ENCODE measurements at regions not wholly inside any gene's neighbourhood (a gene's known extent, or its start where the extent isn't known, plus 50 kb on each side); places are given as distances from the start of the nearest gene placed in this dataset.

DNA sequence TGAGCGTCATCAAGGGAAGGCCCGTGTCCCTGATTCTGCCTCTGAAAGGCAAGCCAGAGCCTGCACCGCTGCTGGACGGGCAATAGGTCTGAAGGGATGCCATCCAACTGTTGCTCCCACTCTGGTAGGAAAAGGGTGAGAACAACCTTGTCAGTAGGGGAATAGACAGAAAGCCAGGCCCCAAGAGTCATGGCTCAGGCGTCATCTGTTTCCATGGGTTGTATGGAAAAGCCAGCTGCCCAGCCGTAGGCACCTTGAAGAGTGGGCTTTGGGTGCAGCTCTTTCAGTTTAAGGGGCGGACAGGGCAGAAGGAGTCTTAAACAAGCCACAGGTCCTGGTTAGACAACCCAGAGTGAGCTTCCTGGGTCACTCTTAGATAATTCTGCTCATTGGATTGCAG is 66.5 kb downstream of the RNF6 start:
- no peak overlapping the region for H3K27ac ChIP-seq (ENCODE audit: low read depth, low read length)
- DNase-seq (ENCODE audit: low read depth) (no peak), FAIRE-seq (no peak)
- TF ChIP-seq, protein P1, sequence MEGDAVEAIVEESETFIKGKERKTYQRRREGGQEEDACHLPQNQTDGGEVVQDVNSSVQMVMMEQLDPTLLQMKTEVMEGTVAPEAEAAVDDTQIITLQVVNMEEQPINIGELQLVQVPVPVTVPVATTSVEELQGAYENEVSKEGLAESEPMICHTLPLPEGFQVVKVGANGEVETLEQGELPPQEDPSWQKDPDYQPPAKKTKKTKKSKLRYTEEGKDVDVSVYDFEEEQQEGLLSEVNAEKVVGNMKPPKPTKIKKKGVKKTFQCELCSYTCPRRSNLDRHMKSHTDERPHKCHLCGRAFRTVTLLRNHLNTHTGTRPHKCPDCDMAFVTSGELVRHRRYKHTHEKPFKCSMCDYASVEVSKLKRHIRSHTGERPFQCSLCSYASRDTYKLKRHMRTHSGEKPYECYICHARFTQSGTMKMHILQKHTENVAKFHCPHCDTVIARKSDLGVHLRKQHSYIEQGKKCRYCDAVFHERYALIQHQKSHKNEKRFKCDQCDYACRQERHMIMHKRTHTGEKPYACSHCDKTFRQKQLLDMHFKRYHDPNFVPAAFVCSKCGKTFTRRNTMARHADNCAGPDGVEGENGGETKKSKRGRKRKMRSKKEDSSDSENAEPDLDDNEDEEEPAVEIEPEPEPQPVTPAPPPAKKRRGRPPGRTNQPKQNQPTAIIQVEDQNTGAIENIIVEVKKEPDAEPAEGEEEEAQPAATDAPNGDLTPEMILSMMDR (IDR thresholded peaks at IDR 0.05; ENCODE audit: insufficient read depth, low read depth, low read length) = no peak
- no peak for TF ChIP-seq EZH2 (IDR thresholded peaks at IDR 0.05; ENCODE audit: insufficient read depth, low read length)
- no peaks in the 10 kb centered on the region for H3K27me3 Mint-ChIP-seq (ENCODE audit: low read depth, unreplicated experiment)
- H3K4me3 ChIP-seq (ENCODE audit: insufficient read depth, low read depth, low read length) = no peak overlapping the region
- no peaks in the 10 kb centered on the region for H3K79me2 ChIP-seq (ENCODE audit: insufficient read depth, low read length)
- H3K36me3 ChIP-seq (ENCODE audit: insufficient read depth, low read length) = no peaks in the 10 kb centered on the region
- H3K9me3 Mint-ChIP-seq (ENCODE audit: unreplicated experiment) = no peaks in the 10 kb centered on the region
- H4K20me1 ChIP-seq (ENCODE audit: insufficient read depth, low read length) = no peaks in the 10 kb centered on the region
- H3K4me3 Mint-ChIP-seq (ENCODE audit: unreplicated experiment) = no peak overlapping the region
- H3K9me3 ChIP-seq (ENCODE audit: insufficient read depth, low read depth, low read length) = no peaks in the 10 kb centered on the region
- H2AFZ ChIP-seq (ENCODE audit: low read depth, low read length) = no peak overlapping the region
- H3K9ac ChIP-seq (ENCODE audit: low read length) = no peak overlapping the region
- no peaks in the 10 kb centered on the region for H3K27me3 ChIP-seq (ENCODE audit: insufficient read depth, low read length)
- no peak overlapping the region for H3K27ac Mint-ChIP-seq (ENCODE audit: unreplicated experiment)
- no peaks in the 10 kb centered on the region for H3K36me3 Mint-ChIP-seq (ENCODE audit: low read depth, unreplicated experiment)
- H3K4me2 ChIP-seq (ENCODE audit: low read length) = no peak overlapping the region
- no peaks in the 10 kb centered on the region for H3K4me1 Mint-ChIP-seq (ENCODE audit: low read depth, unreplicated experiment)
- no peaks in the 10 kb centered on the region for H3K4me1 ChIP-seq (ENCODE audit: insufficient read depth, low read length)

DNA sequence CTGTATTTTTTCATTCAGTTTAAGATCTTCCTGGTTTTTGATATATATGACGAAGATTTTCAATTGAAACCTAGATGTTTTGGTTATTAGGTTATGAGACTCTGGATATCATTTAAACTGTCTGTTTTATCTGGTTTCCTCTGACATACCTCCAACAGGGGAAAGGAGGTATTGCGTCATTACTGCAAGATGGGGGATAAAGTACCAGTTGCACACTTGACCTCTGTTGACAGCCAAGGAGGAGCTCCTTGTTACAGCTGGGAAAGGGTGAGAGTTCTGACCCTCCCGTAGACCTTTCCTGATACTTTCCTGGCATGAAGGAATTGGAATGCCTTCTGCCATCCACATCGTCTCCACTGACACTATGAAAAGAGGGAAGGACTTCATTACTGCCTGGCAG is 82.0 kb upstream of the SHISA2 start:
- H3K9ac ChIP-seq (ENCODE audit: low read length) = no peak overlapping the region
- H3K4me1 Mint-ChIP-seq (ENCODE audit: low read depth, unreplicated experiment) = no peaks in the 10 kb centered on the region
- no peaks in the 10 kb centered on the region for H3K36me3 ChIP-seq (ENCODE audit: insufficient read depth, low read length)
- H3K36me3 Mint-ChIP-seq (ENCODE audit: low read depth, unreplicated experiment) = no peaks in the 10 kb centered on the region
- H3K4me1 ChIP-seq (ENCODE audit: insufficient read depth, low read length) = no peaks in the 10 kb centered on the region
- peaks cover under 1% of the 10 kb centered on the region for H3K27me3 Mint-ChIP-seq (ENCODE audit: low read depth, unreplicated experiment)
- DNase-seq (ENCODE audit: low read depth) (no peak), FAIRE-seq (no peak)
- H3K9me3 ChIP-seq (ENCODE audit: insufficient read depth, low read depth, low read length) = no peaks in the 10 kb centered on the region
- no peak for TF ChIP-seq EZH2 (IDR thresholded peaks at IDR 0.05; ENCODE audit: insufficient read depth, low read length)
- TF ChIP-seq, protein P1 (IDR thresholded peaks at IDR 0.05; ENCODE audit: insufficient read depth, low read depth, low read length) = no peak
- no peak overlapping the region for H3K4me2 ChIP-seq (ENCODE audit: low read length)
- H2AFZ ChIP-seq (ENCODE audit: low read depth, low read length) = no peak overlapping the region
- no peak overlapping the region for H3K4me3 ChIP-seq (ENCODE audit: insufficient read depth, low read depth, low read length)
- no peak overlapping the region for H3K4me3 Mint-ChIP-seq (ENCODE audit: unreplicated experiment)
- H4K20me1 ChIP-seq (ENCODE audit: insufficient read depth, low read length) = no peaks in the 10 kb centered on the region
- H3K27me3 ChIP-seq (ENCODE audit: insufficient read depth, low read length) = no peaks in the 10 kb centered on the region
- H3K9me3 Mint-ChIP-seq (ENCODE audit: unreplicated experiment) = peaks cover 4% of the 10 kb centered on the region
- no peak overlapping the region for H3K27ac ChIP-seq (ENCODE audit: low read depth, low read length)
- no peaks in the 10 kb centered on the region for H3K79me2 ChIP-seq (ENCODE audit: insufficient read depth, low read length)
- no peak overlapping the region for H3K27ac Mint-ChIP-seq (ENCODE audit: unreplicated experiment)

- H3K27ac Mint-ChIP-seq (ENCODE audit: unreplicated experiment) = no peak overlapping the region
- no peaks in the 10 kb centered on the region for H3K4me1 Mint-ChIP-seq (ENCODE audit: low read depth, unreplicated experiment)
- FAIRE-seq (no peak), DNase-seq (ENCODE audit: low read depth) (no peak)
- H3K4me3 Mint-ChIP-seq (ENCODE audit: unreplicated experiment) = no peak overlapping the region
- Histone ChIP-seq H3K27ac (ENCODE audit: low read depth, low read length) (no peak overlapping the region), H3K36me3 (ENCODE audit: insufficient read depth, low read length) (no peaks in the 10 kb centered on the region), H3K4me3 (ENCODE audit: insufficient read depth, low read depth, low read length) (no peak overlapping the region), H3K27me3 (ENCODE audit: insufficient read depth, low read length) (no peaks in the 10 kb centered on the region), H2AFZ (ENCODE audit: low read depth, low read length) (no peak overlapping the region), H3K9ac (ENCODE audit: low read length) (no peak overlapping the region), H3K9me3 (ENCODE audit: insufficient read depth, low read depth, low read length) (no peaks in the 10 kb centered on the region), H3K4me1 (ENCODE audit: insufficient read depth, low read length) (no peaks in the 10 kb centered on the region), H3K79me2 (ENCODE audit: insufficient read depth, low read length) (no peaks in the 10 kb centered on the region), H4K20me1 (ENCODE audit: insufficient read depth, low read length) (no peaks in the 10 kb centered on the region), H3K4me2 (ENCODE audit: low read length) (no peak overlapping the region)
- H3K9me3 Mint-ChIP-seq (ENCODE audit: unreplicated experiment) = peaks cover 4% of the 10 kb centered on the region
- no peak for TF ChIP-seq EZH2 (IDR thresholded peaks at IDR 0.05; ENCODE audit: insufficient read depth, low read length)
- TF ChIP-seq, protein P1 (IDR thresholded peaks at IDR 0.05; ENCODE audit: insufficient read depth, low read depth, low read length) = no peak
- peaks cover 3% of the 10 kb centered on the region for H3K27me3 Mint-ChIP-seq (ENCODE audit: low read depth, unreplicated experiment)
- H3K36me3 Mint-ChIP-seq (ENCODE audit: low read depth, unreplicated experiment) = no peaks in the 10 kb centered on the region
Measured at GRCh38 chr13:26133286-26133685, 81.5 kb upstream of the SHISA2 start.

Measured in astrocyte (in vitro differentiated cells and primary cell).